Activated naive CD4-positive, alpha-beta T cell treated with Interleukin-2 at 50 U/mL for 16 hours (primary cell): ENCODE measurements at regions not wholly inside any gene's neighbourhood (a gene's known extent, or its start where the extent isn't known, plus 50 kb on each side); places are given as distances from the start of the nearest gene placed in this dataset.
"Not testable (repeated sequence)": the region's sequence is repeated elsewhere in the genome, so short reads cannot be mapped to it uniquely, and the experiment has no call there.

Experiments used
- DNase-seq: peaks from one replicate; pipeline ENCODE4 v3.0.0-alpha.2; 2020

DNA sequence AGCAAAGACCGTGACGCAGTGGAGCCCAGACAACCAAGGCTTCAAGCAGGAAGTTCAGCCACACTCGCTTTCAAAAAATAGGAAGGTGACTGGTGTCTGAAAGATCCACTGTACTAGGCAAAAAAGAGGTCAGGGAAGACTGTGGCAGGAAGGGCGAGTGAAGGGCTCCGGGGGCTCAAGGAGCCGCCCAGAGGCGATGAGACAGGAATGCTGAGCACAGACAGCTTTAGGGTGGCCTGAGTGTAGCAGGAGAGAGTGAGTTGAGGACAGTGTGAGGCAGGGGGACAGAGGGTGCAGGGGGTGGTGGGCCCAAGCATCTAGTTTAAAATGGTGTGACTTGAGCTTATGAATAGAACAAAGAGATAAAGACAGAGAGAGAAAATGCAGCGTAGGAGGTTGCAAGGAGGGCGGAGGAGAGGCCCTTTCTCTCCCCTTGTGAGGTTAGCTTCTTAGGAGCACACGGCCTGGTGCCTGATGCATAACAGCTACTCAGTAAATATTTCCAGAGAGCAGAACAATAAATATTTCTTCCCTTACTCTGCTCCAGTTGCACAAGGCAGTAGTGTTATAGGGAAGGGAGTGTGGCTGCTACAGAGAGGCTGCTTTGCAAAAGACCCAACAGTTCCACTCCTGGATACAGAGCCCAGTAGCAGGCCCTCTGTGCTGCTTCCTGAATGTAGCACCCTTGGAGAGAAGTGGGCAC, 789.7 kb upstream of the RAB6C start:
- DNase-seq: no peak

DNA sequence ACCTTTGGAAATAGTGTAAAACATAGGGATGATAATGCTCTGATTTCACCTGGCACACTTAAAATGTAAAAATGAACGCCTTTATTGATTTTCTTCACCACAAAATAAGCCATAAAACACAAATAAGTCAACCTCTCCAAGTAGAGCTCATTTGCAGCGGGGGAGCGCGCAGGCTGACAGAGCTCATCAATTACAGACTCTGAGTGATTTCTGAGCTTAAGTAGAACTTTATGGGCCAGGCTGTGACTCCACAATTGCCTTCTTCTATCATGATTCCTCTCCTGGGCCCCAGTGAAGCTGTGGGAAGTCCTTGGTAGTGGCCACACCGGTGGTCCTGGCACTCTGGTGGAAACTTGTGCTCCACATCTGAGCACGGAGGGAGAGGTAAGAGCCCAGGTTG, 789.0 kb upstream of the RAB6C start:
- DNase-seq: no peak

DNA sequence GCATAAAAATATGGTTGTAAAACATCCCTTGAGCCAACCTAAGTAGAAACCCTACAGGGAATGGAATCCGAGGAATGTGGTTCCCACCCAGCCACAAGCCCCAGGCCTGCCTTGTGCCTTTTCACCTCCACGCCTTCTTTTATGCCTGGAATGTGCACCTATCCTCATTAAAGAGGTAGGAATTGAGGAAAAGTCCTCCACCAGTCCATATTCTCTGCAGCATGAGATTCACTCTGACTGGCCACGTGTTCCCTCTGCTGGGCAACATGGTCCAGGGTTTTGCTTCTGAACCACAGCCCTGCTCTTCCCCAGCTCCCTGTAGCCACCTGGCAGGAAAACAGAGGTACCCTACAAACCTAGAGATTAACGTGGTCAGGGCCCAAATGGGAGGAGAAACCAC, 787.9 kb upstream of the RAB6C start:
- no peak for DNase-seq

DNA sequence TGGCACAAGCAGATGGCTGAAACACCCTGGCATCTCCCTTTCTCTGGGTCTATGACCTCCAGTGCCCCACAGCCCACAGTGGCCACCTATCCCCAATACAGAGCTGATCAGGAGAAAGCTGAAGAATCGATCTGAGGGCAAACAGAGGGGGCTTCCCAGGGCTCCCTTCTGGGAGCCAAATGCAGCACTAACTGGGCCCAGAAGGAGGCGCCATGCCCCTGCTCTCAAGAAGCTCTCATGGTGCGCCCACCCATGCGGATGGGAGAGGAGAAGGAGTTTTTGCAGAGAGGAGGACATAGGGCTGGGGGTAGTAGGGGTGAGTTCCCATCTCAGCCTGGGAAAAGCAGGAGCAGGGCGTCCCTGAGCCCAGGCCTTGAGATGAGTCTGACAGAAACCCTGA, 787.3 kb upstream of the RAB6C start:
- DNase-seq: no peak

DNA sequence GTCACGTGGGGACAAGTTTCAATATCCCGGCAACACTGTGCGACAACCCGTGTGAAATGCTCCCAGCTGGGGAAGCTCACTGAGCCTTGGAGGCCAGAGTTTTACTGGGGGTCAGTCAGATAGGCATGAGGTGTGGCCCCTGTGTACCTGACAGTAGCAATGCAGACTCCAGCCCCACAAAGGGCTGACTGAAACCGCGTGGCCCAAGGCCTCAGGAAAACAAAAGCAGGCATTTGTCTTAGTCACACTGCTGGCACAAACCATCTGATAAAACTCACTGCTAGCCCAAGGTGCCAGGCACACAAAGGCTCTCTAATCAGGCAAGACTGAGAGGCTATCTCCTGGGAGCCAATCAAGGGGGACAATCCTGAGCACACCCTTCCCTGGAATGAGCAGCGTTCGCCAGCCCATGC, 786.6 kb upstream of the RAB6C start:
- DNase-seq: no peak

DNA sequence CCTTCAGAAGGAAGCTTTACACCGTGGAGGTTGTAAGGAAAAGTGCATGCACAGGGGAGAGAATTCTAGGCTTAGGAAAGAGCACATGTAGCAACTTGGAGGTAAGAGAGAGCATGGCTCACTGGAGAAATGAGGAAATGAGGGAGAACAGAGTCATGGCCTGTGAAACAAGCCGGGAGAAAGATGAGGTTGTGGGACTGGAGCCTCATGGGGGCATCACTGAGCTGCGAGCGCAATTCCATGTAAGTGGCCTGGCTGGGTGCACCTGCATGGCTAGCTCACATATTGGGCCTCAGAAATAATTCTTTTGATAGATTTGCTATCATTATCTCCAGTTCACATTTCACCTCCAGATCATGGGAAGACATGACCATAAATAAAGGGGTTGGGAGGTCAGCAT, 785.5 kb upstream of the RAB6C start:
- no peak for DNase-seq

DNA sequence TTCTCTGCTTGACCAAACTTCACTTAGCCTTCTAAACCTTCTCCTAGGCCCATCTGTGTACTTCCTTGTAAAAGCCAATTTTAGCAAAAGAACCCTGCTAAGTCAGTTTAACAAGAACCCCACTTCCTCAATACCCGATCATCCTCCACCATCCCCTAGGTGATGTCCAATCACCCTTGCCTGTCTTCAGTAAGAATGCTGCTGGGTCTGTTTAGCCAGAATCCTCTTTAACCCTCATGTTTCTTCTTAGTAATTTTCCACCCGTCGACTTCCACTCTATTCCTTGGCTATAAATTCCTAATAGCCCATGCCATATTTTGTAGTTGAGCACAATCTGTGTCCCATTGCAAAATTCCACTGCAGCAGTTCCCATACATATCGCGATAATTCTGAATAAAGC, 780.0 kb upstream of the RAB6C start:
- DNase-seq: no peak

DNA sequence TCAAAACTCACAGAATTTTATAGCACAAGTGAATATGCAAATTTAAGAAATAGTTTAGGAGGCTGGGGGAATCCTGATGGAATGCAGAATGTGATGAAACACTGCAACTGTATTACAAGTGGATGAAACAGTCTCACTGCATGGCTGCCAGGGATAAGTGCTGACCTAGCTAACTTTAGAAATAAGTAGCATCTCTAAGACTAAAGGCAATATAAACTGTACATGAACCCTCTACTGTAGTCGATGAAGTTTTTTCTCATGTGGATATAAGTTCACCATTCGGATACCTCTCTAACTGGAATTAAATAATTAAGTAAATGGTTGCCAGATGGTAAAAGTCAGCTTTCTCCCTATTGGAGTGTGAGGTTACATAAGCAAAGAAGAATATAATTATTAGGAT, 777.8 kb upstream of the RAB6C start:
- DNase-seq: no peak

DNA sequence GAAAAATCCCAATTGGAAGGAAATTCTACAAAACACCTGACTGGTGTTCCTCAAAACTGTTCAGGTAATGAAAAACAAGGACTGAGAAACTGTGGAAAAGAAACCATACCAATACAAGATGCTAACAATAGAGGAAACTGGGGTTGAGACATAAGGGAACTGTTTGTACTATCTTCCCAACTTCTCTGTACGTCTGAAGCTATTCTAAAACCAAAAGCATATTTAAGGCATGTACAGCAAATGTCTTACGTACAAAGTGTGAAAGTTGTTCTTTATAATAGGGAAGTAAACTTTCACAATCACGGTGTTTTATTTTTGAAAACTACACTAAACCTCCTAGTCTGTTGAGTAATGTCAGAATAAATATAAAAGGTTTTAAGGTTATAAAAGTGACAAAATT, 776.1 kb upstream of the RAB6C start:
- DNase-seq: no peak

DNA sequence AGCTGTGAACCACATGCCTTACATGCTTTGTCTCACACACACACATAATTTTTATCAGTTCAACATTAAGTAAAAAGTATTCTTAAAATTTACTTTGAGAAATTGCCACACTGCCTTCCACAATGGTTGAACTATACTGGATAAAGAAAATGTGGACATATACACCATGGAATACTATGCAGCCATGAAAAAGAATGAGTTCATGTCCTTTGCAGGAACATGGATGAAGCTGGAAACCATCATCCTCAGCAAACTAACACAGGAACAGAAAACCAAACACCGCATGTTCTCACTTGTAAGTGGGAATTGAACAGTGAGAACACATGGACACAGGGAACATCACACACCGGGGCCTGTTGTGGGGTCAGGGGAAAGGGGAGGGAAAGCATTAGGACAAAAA, 774.9 kb upstream of the RAB6C start:
- not testable (repeated sequence) for DNase-seq

DNA sequence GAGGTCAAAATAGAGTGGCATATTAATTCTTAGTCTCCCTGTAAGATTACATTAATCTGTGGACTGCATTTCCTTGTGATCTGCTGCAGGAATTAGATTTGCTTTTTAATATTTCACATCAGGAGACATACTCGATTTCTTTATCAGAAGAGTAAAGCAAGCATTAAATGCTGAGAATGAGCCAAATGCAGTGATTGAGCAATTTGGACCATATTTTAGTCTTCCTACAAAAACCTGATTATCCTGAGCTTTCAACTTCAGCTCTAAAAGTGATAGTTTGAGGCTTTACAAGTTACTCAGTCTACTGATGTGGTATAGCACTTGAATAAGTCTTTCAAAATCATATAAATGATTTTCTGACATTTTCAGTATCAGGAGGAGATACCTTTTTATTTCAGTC, 774.3 kb upstream of the RAB6C start:
- no peak for DNase-seq

DNA sequence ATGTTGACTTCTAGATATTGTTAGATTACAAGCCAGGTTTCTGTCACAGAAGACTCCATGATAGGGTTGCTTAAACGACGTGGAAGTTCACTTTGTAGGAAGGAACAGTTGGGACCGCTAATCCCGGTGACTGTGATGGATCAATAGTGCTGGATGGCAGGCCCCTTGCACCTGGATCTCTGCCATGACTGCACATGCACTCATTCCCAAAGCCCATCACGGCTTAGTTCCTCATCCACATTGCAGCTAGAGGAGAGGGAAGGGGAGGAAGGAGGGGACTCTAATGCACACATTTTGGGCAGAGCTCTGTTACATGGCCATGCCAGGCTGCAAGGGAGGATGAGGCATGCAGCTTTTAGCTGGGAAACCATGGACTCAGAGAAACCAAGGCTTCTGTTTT, 773.7 kb upstream of the RAB6C start:
- no peak for DNase-seq

DNA sequence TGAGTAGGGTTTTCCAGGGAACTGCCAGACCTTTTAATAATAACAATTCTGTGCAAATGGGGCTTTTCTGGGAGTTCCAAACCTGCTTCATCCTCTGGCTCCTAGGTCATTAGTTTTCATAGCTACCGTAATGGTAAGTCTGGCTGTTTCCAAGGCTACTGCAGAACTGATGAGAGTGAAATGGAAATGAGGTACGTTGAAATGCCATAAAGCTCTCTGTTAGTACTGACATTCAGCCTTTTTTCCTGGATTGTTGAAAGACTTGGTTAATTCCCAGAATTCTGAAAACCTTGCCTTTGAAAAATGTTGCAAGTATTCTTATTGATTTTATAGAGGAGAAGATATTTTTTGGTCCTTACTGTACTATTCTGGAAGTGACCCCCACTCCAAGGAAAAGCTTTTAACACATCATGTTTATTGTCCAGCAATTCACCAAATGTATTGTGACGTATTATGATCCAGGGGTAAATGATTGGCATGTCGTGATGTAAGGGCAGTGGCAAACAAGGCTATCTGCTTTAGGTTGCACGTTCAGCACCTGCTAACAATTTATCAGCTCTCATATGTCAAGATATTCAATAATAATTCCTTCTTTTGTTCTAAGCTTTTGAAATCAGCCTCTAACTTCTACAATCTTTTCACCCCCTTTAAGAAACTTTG, 767.0 kb upstream of the RAB6C start:
- no peak for DNase-seq

DNA sequence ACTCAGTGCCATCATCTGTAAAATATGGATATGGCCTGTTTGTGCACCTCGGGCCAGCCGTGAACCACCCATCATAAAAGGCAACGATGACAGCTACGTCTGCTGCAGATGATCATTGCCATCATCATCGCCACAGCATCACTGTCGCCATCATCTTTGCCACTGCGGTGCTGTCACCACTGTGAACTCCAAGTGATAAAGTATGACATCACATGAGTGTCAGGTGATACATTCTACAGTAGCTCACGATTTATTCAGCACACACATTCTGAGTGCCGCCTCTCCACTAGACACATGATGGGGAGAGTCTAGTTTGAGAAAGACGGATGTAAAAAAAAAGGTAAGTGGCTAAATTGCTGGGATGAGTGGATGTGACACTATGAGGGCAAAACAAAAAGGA, 755.4 kb upstream of the RAB6C start:
- DNase-seq: no peak

DNA sequence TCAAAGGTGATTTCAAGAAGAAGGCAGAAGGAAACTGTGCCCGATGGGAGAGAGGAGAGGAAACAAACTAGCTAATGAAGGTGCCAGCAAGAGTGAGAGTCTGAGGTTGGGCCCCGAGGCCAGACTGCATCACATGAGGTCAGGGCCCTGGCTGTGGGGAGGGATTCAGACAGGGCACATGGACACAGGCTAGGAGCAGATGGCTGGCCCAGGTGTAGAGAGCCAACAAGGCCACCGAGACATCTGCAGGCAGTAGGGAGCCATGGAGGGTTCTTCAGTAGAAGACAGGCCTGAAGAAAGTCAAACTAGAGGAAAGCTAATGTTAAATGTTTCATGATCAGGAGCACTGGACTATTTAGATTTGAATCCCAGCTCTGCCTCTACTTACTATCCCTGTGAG, 755.0 kb upstream of the RAB6C start:
- no peak for DNase-seq

DNA sequence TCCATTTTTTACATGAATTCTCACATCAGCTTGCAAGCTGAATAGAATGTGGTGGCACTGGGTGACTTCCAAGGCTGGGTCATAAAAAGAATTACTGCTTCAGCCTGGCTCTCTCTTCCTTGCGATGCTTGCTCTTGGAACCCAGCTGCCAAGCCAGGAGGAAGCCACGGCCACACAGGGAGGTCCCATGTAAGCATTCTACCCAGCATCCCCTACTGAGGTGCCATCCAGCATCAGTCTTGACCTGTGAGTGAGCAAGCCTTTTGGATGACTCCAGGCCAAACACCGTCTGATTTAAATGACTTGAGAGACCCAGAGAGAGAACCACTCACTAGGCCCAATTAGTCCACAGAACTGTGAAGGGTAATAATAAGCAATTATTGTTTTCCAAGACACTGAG, 750.3 kb upstream of the RAB6C start:
- no peak for DNase-seq

DNA sequence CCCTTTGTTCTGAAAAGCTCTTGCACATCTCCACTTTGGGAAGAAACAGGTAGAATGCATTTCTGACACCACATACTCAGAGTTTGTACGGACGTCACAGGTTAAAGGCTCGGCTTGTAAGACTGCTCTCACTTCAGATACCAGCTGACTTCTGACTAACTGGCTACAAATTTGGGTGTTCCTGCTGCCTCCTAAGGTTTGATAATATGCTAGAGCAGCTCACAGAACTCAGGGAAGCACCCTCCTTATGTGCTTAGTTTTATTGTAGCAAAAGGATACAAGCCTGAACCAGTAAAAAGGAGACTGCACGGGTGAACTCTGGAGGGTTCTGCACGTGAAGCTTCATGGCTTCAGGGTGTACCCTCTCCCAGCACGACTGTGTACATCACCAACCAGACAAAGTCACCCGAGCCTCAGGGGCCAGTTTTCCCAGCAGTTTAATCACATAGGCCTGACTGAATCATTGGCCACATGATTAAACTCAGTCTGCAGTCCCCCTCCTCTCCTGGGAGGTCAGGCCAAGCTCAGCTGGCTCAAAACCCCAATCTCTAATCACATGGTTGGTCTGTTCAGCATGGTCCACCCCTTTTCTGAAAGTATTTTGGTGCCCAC, 749.5 kb upstream of the RAB6C start:
- DNase-seq: no peak

DNA sequence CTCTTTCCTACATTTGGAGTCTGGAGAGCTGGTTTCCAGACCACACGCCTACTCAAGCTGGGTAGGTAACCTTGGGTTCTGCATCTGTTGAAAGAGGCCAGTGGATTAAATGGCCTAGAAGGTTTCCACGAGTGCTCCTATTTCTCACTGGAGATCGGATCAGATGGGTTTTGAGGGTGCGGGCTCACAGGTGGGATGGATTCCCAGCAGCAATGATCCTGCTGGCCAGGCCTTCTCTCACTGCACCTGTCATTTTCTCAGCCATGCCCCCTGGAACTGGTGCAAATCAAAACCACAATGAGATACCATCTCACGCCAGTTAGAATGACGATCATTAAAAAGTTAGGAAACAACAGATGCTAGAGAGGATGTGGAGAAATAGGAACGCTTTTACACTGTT, 747.5 kb upstream of the RAB6C start:
- no peak for DNase-seq

DNA sequence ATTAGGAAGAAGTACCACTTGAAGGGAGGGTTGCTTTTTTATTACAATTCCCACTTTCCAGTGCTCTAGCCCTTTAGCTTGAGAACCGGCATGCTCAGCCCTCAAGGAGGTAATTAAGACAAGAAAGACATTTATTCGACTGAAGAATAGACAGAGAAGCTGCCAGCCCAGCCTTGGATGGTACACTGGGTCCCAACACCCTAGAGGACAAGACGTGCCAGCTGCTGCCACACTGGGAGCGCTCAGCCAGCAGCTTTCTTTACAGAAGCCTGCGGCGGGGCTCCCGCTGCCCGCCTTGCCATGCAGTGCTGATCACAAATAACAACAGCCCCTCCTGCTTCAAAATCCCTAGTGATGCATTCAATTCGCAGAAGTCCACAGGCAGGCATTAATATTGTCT, 746.3 kb upstream of the RAB6C start:
- DNase-seq: no peak

DNA sequence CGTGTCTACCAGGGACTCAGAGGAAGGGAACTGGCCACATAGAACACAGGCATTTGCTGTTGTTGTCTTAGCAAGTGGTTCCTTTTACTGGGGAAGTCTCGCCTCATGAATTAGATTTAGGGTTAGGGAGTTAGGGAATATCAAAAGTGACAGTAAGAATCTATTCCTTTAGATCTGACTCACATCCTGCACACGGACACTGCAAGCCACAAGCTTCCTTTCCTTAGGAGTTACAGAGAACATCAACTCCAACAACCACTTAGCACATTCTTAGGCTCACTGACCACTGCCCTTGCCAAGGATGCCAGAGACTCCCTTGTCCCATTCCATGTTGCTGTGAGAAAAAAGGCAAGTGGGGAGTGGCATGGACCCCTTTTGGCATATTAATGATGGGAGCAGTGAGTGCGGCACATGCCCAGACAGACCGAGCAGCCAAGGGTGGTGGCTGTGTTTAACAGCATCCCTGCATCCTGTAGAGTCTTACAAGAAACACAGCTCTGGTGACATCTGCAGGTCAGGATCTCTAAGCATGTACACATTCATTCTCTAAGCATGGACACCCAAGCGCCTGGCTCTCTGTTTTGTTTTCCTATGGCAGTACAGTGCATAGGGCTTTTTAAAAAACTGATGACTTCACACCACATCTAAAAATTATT, 745.6 kb upstream of the RAB6C start:
- no peak for DNase-seq

DNA sequence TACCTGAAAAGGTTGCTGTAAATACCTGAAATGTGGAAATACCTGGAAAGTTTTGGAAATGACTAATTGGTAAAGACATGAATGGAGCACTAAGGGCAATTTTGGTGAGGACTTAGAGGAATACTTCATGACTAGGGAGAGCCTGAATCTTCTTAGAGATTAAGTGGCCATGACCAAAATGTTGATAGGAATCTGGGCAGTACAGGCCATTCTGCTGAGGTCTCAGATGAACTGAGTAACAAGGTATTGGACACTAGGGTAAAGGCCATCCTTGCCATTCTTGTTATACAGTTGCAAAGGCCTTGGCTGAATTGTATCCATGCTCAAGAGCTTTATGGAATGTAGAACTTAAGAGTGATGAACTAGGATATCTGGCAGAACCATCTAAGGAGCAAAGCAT, 742.9 kb upstream of the RAB6C start:
- DNase-seq: no peak

DNA sequence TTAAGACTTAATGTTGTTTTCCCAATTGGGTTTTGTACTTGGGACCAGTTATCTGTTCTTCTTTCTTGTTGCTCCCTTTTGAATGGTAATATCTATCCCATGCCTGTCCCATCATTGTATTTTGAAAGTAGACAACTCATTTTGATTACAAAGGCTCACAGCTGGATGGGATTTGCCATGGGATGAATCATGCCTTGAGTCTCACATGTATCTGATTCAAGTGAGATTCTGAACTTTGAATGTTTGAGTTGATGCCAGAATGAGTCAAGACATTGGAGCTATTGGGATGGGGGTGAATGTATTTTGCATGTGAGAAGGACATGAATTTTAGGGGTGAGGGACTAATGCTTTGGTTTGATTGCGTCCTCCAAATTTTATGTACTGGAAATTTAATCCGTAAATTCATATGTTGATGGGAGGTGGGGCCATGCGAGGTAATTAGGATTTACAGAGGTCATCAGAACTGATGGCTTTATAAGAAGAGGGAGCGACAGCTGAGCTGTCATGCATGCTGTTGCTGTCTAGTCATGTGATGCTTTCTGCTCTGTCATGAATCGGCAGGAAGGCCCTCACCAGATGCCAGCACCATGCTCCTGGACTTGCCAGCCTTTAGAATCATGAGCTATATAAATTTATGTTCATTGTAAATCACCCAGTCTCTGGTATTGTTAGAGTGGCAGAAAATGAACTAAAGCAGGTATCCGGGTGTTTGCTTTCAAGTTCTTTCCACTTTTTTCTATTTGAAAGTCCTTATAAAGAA, 741.3 kb upstream of the RAB6C start:
- no peak for DNase-seq

DNA sequence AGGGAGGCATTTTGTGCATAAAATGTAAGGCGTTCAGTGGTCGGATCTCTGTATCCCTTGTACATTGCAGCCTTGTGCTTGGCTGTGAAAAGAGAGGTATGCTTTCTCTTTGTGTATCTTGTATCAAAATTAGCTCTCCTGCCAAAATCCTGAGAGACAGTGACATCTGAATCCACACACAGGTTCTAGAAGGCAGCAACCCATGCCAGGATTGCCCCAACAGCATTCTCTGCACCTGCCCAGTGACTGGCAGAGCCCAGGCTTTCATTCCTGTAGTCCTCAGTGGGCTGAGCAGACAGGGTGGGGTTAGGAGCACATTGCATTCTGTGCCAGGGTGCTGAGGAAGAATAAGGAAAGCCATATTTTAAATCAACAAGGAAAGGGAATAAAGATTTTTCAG, 740.3 kb upstream of the RAB6C start:
- DNase-seq: no peak
